ENCODE measurements at regions not wholly inside any gene's neighbourhood (a gene's known extent, or its start where the extent isn't known, plus 50 kb on each side); places are given as distances from the start of the nearest gene placed in this dataset.
A peak's percentile ranks its signal among the peaks of the same experiment; 100 is the strongest.

DNA sequence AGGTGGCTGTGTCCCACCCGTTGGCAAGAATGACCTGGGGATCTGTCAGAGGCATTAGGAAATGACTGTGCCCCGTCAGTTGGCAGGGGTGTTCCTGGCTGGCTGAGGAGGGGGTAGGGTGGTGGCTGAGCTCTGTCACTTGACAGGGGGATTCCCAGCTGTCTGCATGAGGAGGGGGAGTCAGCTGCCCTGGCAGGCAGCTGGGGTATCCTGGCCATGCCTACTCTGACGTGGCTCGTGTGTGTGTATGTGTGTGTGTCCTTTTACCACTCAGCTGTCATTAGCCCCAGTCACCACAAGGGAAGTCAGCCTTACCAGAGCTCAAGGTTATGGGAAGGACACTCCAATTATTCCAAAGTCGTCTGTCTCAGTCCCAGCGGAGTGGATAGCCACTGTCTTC lies 93.2 kb downstream of the EFNB1 start:
- DNase-seq (no peak), ATAC-seq (peak in 1 of 2 donors; percentile 41)
- 59% methylated on average over 6 of the region's 6 CpGs for whole genome bisulfite sequencing
- Histone ChIP-seq H3K4me1 (ENCODE audit: control insufficient read depth, insufficient read depth, low read length) (peaks cover 4% of the 10 kb centered on the region), H3K4me3 (ENCODE audit: low read length) (no peak overlapping the region), H3K27me3 (ENCODE audit: control insufficient read depth, insufficient read depth) (no peaks in the 10 kb centered on the region), H3K9me3 (ENCODE audit: control insufficient read depth, low read length) (no peaks in the 10 kb centered on the region), H3K27ac (ENCODE audit: low read length) (no peak overlapping the region)
- intact Hi-C loops (cut with DNase I) = loop anchor here in 1 of 4 donors (10.0 kb wide), 1 partner anchor 63 kb away; no protein-coding TSS in a partner anchor

DNA sequence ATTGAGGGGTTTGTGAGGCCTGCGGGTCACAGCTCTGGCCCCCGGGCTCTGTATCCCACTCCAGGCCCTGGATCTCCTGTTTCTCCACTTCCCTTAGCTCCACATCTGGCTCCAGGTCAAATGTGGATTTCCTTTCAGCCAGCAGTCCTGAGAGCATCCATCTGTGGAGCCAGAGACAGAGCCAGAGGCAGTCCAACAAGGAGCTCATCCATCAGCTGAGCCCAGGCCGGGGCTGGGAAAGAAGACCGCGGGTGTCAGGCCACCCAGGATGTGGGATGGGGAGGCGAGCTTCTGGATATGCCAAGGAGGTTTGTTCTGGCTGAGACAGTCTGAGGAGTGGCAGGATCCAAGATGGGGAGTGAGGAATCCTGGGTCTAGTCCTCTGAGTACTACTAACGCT lies 91.7 kb downstream of the EFNB1 start:
- intact Hi-C loops (cut with DNase I) = loop anchor here in 1 of 4 donors (10.0 kb wide), 1 partner anchor 64 kb away; no protein-coding TSS in a partner anchor
- Histone ChIP-seq H3K27ac (ENCODE audit: low read length) (no peak overlapping the region), H3K9me3 (ENCODE audit: control insufficient read depth, low read length) (no peaks in the 10 kb centered on the region), H3K27me3 (ENCODE audit: control insufficient read depth, insufficient read depth) (no peaks in the 10 kb centered on the region), H3K4me3 (ENCODE audit: low read length) (no peak overlapping the region), H3K4me1 (ENCODE audit: control insufficient read depth, insufficient read depth, low read length) (peaks cover 4% of the 10 kb centered on the region)
- WGBS = 50% methylated on average over 7 of the region's 7 CpGs
- ATAC-seq (peak in 1 of 2 donors; percentile 21), DNase-seq (peak in 2 of 3 donors; percentile 59 to 60)

GRCh38 chrX:68919707-68920106 lies 90.9 kb downstream of the EFNB1 start:
- H3K4me1 ChIP-seq (ENCODE audit: control insufficient read depth, insufficient read depth, low read length) = peaks cover 4% of the 10 kb centered on the region
- H3K9me3 ChIP-seq (ENCODE audit: control insufficient read depth, low read length) = no peaks in the 10 kb centered on the region
- ATAC-seq (no peak), DNase-seq (no peak)
- intact Hi-C loops (cut with DNase I) = loop anchor here in 1 of 4 donors (10.0 kb wide), 1 partner anchor 65 kb away; no protein-coding TSS in a partner anchor
- no peak overlapping the region for H3K27ac ChIP-seq (ENCODE audit: low read length)
- H3K27me3 ChIP-seq (ENCODE audit: control insufficient read depth, insufficient read depth) = no peaks in the 10 kb centered on the region
- H3K4me3 ChIP-seq (ENCODE audit: low read length) = no peak overlapping the region

GRCh38 chrX:68918202-68918601 lies 89.4 kb downstream of the EFNB1 start:
- peak in 1 of 3 donors; percentile 24 for DNase-seq
- H3K4me1 ChIP-seq (ENCODE audit: control insufficient read depth, insufficient read depth, low read length) = peaks cover 4% of the 10 kb centered on the region
- no peaks in the 10 kb centered on the region for H3K27me3 ChIP-seq (ENCODE audit: control insufficient read depth, insufficient read depth)
- intact Hi-C loops (cut with DNase I) = no loop called here
- ATAC-seq = peak in 1 of 2 donors; percentile 46
- no peak overlapping the region for H3K27ac ChIP-seq (ENCODE audit: low read length)
- 80% methylated on average over 2 of the region's 2 CpGs for WGBS
- H3K4me3 ChIP-seq (ENCODE audit: low read length) = no peak overlapping the region
- H3K9me3 ChIP-seq (ENCODE audit: control insufficient read depth, low read length) = no peaks in the 10 kb centered on the region

DNA sequence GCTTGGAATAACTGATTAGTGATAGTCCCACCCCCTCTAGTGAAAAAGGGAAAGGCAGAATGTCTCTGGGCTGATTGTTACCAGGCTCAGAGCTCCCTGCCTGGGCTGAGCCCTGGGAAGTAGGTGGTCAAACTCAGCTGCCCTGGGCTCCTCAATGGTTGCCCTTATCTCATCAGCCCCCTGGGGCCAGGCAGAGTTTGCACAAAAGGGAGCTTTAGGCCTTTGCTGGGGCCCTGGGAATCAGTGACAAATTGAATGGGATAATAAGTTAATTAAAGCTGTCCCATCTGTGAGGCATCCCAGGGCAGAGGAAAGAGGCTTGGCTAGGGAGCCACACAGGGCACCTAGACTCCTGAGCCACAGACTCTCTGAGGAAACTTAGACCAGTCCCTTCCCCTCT lies 89.0 kb downstream of the EFNB1 start:
- Histone ChIP-seq H3K27ac (ENCODE audit: low read length) (no peak overlapping the region), H3K9me3 (ENCODE audit: control insufficient read depth, low read length) (no peaks in the 10 kb centered on the region), H3K27me3 (ENCODE audit: control insufficient read depth, insufficient read depth) (no peaks in the 10 kb centered on the region), H3K4me3 (ENCODE audit: low read length) (no peak overlapping the region), H3K4me1 (ENCODE audit: control insufficient read depth, insufficient read depth, low read length) (peaks cover 4% of the 10 kb centered on the region)
- DNase-seq (no peak), ATAC-seq (no peak)
- intact Hi-C loops (cut with DNase I) = no loop called here

DNA sequence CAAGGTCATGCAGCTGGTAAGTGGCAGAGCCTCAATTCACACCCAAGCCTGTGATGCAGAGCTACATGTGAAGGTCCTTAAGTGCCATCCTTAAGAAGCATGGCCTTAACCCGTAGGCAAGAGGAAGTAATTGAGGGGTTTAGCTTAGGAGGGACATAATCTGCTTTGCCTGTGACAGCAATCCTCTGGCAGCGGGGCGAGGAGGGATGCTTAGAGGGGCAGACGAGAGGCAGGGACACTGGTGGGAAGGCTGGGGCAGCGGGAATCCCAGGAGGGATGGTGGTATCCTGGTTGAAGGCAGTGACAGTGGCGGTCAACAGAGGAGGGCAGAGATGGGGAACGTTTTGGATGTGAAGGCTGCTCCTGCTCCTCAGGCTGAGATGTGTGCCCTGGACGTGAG lies 88.1 kb downstream of the EFNB1 start:
- intact Hi-C loops (cut with DNase I) = no loop called here
- no peak for ATAC-seq
- 80% methylated on average over 8 of the region's 8 CpGs for WGBS

GRCh38 chrX:68915778-68916177 lies 87.0 kb downstream of the EFNB1 start:
- WGBS = 74% methylated on average over 2 of the region's 2 CpGs
- no peak overlapping the region for H3K4me3 ChIP-seq (ENCODE audit: low read length)
- no peaks in the 10 kb centered on the region for H3K9me3 ChIP-seq (ENCODE audit: control insufficient read depth, low read length)
- DNase-seq (peak in 1 of 3 donors; percentile 3), ATAC-seq (no peak)
- peaks cover 4% of the 10 kb centered on the region for H3K4me1 ChIP-seq (ENCODE audit: control insufficient read depth, insufficient read depth, low read length)
- H3K27me3 ChIP-seq (ENCODE audit: control insufficient read depth, insufficient read depth) = no peaks in the 10 kb centered on the region
- no peak overlapping the region for H3K27ac ChIP-seq (ENCODE audit: low read length)
- intact Hi-C loops (cut with DNase I) = no loop called here

More for the DNA sequence above, 88.1 kb downstream of the EFNB1 start:
- Histone ChIP-seq H3K27me3 (ENCODE audit: control insufficient read depth, insufficient read depth) (no peaks in the 10 kb centered on the region), H3K4me3 (ENCODE audit: low read length) (no peak overlapping the region), H3K4me1 (ENCODE audit: control insufficient read depth, insufficient read depth, low read length) (peaks cover 4% of the 10 kb centered on the region), H3K9me3 (ENCODE audit: control insufficient read depth, low read length) (no peaks in the 10 kb centered on the region), H3K27ac (ENCODE audit: low read length) (no peak overlapping the region)
- DNase-seq = peak in 1 of 3 donors; percentile 18

GRCh38 chrX:68914479-68914946 lies 85.7 kb downstream of the EFNB1 start:
- Histone ChIP-seq H3K4me1 (ENCODE audit: control insufficient read depth, insufficient read depth, low read length) (peaks cover 3% of the 10 kb centered on the region), H3K27me3 (ENCODE audit: control insufficient read depth, insufficient read depth) (no peaks in the 10 kb centered on the region), H3K27ac (ENCODE audit: low read length) (no peak overlapping the region), H3K9me3 (ENCODE audit: control insufficient read depth, low read length) (no peaks in the 10 kb centered on the region), H3K4me3 (ENCODE audit: low read length) (no peak overlapping the region)
- no peak for DNase-seq
- intact Hi-C loops (cut with DNase I) = no loop called here
- no peak for ATAC-seq
- WGBS = 81% methylated on average over 8 of the region's 8 CpGs

DNA sequence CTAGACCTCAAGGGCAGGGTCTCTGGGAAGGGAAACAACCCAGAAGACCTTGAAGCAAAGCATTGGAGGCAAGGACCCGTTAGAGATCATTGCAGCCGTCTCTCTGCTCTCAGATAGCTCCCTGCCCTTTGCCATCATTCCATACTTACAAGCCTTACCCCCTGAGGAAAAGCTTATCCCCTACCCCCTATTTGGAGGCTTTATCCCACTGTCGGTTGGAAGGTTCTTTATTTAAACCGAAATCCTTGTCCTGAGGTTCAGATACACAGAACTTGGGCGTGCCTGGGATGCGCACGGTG lies 84.4 kb downstream of the EFNB1 start:
- no peaks in the 10 kb centered on the region for H3K9me3 ChIP-seq (ENCODE audit: control insufficient read depth, low read length)
- no peaks in the 10 kb centered on the region for H3K27me3 ChIP-seq (ENCODE audit: control insufficient read depth, insufficient read depth)
- H3K27ac ChIP-seq (ENCODE audit: low read length) = no peak overlapping the region
- 81% methylated on average over 7 of the region's 7 CpGs for WGBS
- ATAC-seq (no peak), DNase-seq (no peak)
- intact Hi-C loops (cut with DNase I) = no loop called here
- no peak overlapping the region for H3K4me3 ChIP-seq (ENCODE audit: low read length)
- H3K4me1 ChIP-seq (ENCODE audit: control insufficient read depth, insufficient read depth, low read length) = peaks cover 3% of the 10 kb centered on the region

DNA sequence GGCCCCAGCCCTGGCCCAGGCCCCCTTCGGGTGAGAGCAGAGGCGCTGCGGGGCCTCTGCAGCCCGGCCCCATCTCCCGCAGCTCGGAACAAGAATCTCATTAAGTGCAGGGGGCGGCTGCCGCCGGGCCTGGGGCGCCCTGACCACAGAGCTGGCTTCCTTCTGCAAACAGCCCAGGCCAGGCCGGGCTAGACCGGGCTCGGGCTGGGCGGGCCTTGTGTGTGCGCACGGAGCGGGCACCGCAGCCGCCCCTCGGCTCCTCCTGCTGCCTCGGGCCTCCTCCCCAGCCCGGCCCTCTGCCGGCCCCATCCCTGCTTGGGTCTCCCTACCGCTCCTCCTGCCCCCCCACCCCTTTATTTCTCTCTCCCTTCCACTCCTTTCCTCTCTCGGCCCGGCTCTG lies 83.3 kb downstream of the EFNB1 start:
- ATAC-seq = peak; percentile 72 to 83
- Histone ChIP-seq H3K4me1 (ENCODE audit: control insufficient read depth, insufficient read depth, low read length) (peaks cover 4% of the 10 kb centered on the region), H3K27ac (ENCODE audit: low read length) (no peak overlapping the region), H3K9me3 (ENCODE audit: control insufficient read depth, low read length) (no peaks in the 10 kb centered on the region), H3K4me3 (ENCODE audit: low read length) (no peak overlapping the region), H3K27me3 (ENCODE audit: control insufficient read depth, insufficient read depth) (no peaks in the 10 kb centered on the region)
- peak; percentile 34 to 69 (median 68) for DNase-seq
- intact Hi-C loops (cut with DNase I) = no loop called here
- WGBS = 39% methylated on average over 26 of the region's 26 CpGs

GRCh38 chrX:68910731-68911428 lies 82.1 kb downstream of the EFNB1 start:
- Histone ChIP-seq H3K4me1 (ENCODE audit: control insufficient read depth, insufficient read depth, low read length) (peaks cover 4% of the 10 kb centered on the region), H3K4me3 (ENCODE audit: low read length) (no peak overlapping the region), H3K27ac (ENCODE audit: low read length) (no peak overlapping the region), H3K9me3 (ENCODE audit: control insufficient read depth, low read length) (no peaks in the 10 kb centered on the region), H3K27me3 (ENCODE audit: control insufficient read depth, insufficient read depth) (no peaks in the 10 kb centered on the region)
- DNase-seq (no peak), ATAC-seq (no peak)
- WGBS = 91% methylated on average over 3 of the region's 3 CpGs
- intact Hi-C loops (cut with DNase I) = no loop called here

DNA sequence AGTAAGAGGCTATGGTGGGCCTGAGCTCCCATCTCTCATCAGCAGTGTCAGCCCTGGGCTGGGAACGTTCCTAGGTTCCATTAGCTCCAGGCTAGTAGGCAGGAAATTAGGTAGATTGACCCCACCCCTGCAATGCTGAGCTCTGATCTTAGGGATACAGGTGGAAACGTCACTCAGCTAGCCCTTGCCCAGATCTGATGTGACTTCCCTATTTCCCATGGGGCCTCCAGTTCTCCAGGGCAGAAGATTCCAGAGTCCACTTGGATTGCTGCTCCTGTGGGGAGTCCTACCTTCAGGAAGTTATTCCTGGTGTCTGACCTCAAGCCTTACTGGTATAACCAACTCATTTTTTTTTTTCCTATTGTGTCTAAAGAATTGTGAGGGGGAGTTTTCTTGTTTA lies 81.1 kb downstream of the EFNB1 start:
- no peaks in the 10 kb centered on the region for H3K27me3 ChIP-seq (ENCODE audit: control insufficient read depth, insufficient read depth)
- H3K27ac ChIP-seq (ENCODE audit: low read length) = no peak overlapping the region
- 65% methylated on average over 2 of the region's 2 CpGs for WGBS
- intact Hi-C loops (cut with DNase I) = no loop called here
- no peak for ATAC-seq
- DNase-seq = no peak
- no peak overlapping the region for H3K4me3 ChIP-seq (ENCODE audit: low read length)
- no peaks in the 10 kb centered on the region for H3K9me3 ChIP-seq (ENCODE audit: control insufficient read depth, low read length)
- H3K4me1 ChIP-seq (ENCODE audit: control insufficient read depth, insufficient read depth, low read length) = peaks cover 4% of the 10 kb centered on the region

Data from right cardiac atrium (tissue), 5 donors.